NCI-H1436 treated with DMSO at 0.1 percent for 48 hours (cell line): ENCODE measurements at regions not wholly inside any gene's neighbourhood (a gene's known extent, or its start where the extent isn't known, plus 50 kb on each side); places are given as distances from the start of the nearest gene placed in this dataset.

Source experiments
- DNase-seq: peaks from one replicate; lab custom pipeline; 2025; lab: John Stamatoyannopoulos, UW

DNA sequence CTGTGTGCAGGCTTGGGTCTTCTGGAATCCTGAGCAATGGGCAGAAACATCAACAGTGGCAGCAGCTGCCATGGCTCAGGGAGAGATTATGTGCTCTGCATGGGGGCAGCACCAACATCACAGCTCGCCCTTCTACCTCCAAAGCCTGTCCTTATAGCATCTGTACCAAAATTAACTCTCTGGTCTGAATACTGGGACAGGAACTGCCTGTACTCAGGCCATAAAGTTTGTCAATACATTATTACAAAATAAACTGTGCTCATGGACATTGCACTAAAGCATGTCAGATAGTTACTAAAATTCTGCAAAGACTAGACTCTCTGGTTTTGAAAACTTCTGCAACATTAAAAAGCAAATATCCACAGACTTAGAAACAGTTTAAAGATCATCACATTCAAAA is 91.6 kb downstream of the ZC3H11B start:
- DNase-seq: no peak

DNA sequence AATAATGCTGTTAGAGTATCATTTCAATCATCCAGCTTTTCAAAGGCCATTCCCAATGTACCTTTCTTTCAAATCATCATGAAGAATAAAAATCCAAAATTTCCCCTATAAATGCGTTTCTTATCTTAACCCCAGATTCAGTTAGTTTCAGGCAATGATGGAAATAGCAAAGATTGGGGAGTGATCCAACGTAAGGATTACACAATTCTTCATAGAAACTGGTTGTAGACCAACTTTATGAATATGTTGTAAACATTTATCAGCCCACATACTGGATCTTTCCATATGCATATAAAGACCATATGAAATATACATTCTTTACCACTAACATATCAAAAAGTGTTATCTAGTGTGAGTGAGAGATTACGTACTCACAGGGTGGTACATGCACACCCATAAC is 92.7 kb downstream of the ZC3H11B start:
- no peak for DNase-seq

DNA sequence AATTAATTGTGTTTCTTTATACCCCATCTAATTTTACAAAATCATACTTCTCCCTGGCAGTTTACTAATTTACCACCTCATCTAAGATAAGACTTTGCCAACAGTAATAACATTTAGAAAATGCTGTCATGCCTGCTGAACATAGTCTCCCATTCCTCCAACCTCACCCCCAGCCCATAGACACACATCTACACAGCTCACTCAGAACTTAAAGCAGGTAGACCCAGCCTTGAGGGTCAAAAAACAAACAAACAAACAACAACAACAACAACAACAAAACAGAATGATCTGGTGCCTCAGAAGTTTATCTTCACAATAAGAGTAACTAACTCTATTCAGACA is 94.0 kb downstream of the ZC3H11B start:
- no peak for DNase-seq

DNA sequence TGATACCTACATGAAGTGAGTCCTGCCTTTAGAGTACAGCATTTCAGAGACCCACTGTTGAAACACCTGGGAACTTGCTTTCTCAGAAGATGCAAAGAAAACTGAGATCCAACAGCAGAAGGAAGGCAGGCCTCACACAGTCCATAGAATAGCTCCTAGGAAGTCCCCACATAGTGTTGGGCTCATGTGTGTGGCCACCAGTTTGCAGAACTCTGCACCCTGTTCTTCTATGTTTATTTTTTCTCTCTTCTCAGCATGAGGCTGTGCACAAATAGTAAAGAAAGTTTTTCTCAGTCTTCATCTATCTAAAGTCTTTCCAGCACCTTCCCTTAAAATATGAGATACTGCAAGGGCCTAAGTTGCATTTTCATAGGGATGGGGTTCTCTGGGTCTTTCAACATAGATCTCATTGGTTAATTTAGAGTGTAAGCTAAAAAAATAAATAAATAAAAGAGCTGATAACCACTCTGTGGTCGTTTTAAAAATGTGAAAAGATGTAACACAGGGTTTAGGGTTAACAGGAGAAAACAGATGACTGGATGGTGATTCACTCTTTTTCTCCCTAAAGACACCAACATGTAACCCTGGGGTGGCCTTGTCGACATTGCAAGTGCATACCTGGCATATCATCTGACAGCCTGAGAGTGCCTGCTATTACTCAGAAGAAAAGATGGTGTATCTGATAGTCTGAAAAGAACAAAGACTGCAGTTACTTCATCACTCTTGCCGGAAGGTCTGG is 94.6 kb downstream of the ZC3H11B start:
- no peak for DNase-seq

DNA sequence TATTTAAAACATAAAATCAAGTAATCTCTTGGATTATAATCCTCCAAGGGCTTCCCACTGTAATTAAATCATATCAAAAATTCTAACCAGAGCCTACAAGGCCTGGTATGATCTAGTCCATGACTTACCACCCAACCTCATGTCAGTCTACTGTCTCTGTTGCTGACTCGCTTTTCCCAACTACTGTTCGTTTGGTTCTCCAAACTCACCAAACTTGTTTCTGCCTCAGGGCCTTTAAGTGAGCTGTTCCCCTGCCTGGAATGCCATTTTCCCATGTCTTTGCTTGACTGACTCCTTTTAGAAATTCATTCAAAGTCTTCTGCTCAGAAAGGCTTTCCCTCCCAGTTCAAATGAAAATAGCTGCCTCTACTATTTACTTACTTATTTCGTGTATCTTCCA is 95.9 kb downstream of the ZC3H11B start:
- no peak for DNase-seq

DNA sequence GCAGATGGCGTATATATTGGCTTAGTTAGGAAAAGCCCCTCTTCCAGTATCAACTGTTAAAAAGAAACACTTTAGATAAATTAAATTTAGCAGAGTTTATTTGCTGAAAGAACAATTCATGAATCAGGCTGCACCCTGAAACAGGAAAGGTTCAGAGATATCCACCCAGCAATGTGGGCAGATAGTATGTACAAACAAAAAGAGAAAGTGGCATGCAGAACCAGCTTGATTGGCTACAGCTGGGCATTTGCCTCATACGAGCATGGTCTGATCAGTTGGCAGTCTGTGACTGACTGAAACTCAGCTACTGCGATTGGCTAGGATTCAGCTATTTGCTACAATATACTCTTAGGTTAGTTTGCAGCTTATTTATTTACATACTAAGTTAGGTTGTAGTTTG is 98.2 kb downstream of the ZC3H11B start:
- no peak for DNase-seq

DNA sequence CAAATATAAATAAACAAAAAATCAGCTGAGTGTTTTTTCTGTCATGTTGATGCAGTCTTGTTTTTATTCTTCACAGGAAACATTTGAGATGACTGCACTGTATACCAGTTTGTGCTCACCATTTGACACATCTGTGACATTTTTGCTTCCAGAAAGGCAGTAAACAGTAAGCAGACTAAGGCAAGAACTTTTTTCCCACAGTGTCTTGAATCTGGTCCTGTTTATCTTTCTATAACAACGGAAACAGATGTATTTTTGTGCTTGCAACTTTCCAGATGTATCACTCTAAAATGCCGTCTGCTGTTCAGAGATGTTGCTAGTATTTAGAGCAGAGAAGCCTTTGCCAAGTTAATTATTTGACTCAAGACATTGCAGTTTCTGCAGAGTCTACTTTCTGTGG is 105.5 kb downstream of the ZC3H11B start:
- no peak for DNase-seq

DNA sequence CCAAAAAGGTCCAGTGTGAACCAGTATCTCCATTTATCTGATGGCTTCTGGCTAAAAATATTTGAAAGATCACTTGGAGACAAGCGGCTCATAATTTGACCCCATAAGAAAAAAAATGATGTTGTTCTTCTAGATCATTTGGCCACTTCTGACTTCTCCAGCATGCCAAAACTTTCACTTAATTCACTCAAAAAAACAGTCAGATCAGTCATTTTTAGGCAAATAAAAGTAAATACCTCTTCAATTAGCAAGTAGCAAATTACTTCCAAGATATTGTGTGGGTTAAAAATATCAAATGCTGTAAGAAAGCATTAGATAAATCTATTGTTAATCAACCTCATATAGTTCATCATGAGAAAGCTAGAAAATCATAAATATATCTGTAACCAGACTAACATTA is 106.0 kb downstream of the ZC3H11B start:
- DNase-seq: no peak

DNA sequence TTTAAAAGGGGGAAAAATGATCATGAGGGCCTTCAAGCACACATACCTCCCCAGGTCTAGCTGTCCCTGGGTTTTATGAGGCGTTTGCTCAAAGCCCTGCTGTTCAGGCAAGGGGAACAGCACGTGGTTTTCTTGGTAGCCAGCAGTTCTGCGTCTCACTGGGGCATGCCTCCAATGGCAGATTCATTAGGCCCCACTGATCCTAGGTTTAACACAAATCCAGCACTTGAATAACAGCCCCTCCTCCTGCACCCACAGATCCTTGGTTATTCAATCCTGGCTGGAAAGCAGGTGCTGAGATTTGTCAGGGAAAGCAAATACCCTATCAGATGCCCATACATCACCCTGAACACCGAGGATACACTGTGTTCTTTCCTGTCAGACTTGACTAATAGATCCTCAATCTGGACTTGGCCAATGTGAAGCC is 106.4 kb downstream of the ZC3H11B start:
- no peak for DNase-seq

DNA sequence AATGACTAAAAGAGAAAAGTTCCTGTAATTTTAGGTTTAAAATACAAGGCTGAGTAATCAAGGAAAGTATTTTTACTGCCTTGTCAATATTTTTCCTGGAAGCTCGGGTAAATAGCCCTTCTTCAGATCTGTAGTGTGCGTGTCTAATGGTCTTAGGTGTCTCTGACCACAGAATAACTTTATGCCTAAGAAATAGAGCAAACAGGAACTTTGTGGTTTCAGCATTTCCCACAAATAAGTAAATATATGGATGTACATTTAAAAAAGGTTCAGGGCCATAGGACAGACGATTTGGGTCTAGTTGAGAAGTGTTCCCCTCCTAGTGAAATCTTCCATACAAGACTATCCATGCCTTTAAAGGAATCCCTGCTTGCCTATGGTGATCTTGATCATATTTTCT is 107.0 kb downstream of the ZC3H11B start:
- DNase-seq: no peak

DNA sequence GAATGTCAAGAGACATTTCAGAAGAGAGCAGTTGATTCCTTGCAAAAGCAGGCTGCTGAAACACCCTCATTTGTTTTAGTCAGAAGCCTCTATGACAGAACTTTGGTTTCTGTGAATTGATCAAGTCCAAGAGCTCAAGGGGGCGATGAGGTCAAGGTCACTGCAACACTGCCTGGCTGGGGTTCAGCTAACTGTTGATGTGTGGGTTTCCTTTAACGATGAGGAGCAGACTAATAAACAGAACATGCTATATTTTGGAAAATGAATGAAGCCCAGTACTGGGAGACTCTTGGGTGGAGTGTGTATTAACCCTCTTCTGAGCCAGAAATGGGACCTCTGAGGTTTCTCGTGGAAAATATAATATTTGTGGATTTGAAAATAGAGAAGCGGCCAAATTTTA is 109.3 kb downstream of the ZC3H11B start:
- no peak for DNase-seq

DNA sequence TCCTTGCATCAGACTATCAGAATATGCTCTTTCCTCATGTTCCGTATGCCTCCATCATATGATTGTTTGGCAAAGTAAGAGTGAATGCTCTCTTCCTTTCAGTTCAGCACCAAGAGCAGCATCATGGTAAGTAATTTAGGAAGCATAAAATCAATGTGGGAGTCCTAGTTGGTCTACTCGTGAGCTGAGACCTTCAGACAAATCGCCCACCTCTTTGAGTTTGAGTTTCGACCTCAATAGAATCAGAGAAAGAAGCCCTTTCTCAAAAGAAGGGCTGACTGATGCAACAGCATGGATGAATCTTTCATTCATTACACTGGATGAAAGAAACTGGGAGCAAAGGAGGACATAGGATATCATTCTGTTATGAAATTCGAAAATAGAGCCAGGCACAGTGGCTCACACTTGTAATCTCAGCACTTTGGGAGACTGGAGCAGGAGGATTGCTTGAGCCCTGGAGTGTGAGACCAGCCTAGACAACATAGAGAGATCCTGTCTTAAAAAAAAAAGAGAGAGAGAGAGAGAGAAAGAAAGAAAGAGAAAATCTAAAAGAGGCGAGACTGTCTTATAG is 112.5 kb downstream of the ZC3H11B start:
- no peak for DNase-seq

DNA sequence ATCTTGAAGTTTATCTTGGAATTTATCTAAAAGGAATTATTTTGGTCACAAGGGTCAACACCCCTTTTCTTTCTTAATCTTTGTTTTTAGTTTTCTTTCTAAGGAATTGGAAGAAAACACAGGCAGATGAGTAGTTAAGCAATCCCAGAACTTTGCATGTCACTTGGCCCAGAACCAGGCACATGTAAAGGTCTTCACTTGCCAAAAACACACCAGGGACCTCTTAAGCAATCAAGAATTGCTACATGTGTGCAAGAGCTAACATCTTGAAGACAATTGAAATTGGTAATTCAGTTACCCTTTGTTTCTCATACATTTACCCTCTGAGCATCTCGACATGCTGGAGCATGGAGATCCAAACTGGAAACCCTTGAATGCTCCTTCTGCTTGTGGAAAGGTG is 114.2 kb downstream of the ZC3H11B start:
- no peak for DNase-seq

DNA sequence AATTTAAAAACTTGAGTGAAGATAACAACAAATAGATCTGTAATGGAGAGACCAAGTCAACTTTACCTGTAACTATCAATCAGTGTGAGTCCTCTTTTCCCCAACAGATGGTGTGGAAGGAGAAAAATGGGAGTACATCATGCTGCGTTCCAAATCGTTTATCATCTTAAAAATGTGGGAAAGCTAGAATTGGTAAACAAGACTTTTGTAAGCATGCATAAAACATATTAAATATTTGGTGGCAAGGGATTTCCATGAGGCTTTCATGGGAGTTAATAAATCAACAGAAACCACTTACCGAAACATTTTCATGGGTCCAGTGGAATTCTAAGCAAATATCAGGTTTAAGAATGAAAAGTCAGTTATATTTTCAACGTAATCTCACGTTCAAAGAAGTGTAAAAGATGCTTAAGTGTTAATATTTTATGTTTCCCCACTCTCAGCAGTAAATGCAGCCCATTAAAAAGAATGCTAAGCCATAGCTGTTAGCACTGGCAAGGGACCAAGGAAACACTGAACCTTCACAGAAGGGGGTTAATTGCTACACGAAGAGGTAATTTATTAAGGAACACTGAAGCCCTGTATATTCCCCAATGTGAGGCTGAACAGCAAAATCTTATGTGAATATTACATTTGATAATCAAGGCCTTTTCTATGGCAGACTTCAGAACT is 117.0 kb downstream of the ZC3H11B start:
- DNase-seq: no peak

DNA sequence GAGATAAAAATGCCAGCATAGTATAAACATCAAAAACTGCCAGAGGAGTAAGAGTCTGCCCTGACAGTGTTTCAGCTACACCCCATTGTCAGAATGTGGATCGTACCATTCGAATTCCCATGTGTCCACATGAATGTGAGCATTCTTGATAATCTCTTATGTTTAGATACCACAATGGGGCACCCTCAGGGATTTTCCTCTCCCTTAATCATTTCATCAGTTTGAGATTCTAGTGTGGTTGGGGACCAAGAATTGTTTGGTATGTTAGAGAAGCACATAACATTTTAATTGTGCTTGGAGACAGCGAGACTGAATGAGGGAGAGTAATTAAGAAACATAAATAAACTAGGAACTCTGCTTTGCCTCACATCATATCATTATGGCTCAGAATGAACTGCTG is 120.2 kb downstream of the ZC3H11B start:
- no peak for DNase-seq

DNA sequence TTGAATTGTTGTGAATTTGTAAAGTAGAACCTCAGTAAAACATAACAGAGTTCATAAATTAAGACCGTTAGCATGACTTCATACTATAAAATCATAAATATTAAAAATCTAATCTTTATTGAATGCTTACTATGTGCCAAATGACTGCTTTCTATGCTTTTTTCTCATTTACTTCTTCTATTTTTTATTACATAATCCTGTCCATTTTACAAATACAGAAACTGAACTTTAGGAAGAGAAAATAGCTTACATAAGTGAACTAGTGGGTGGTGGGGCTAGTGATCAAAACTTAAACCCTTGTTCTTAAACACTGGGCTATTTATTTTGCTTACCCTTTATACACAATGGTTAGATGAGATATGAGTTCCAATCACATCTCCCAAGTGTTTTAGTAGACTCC is 122.3 kb downstream of the ZC3H11B start:
- no peak for DNase-seq

DNA sequence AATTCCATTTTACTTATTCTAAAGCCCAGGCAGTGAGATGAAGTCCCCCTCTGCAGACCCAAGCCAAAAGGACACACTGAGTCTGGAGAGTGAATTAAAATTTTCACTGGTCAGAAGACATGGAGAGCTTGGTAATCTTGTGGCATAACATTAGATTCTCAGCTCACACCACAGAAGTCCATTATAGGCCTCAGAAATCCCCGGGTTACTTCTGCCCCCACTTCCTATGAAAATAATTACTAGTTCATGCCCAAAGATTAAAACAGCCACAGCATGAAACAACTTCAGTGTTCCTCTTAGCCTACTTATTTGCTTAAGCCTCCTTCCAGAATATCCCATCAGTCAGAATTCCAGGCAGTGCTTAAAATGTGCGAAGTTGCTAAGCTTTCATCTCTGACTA is 123.3 kb downstream of the ZC3H11B start:
- no peak for DNase-seq

DNA sequence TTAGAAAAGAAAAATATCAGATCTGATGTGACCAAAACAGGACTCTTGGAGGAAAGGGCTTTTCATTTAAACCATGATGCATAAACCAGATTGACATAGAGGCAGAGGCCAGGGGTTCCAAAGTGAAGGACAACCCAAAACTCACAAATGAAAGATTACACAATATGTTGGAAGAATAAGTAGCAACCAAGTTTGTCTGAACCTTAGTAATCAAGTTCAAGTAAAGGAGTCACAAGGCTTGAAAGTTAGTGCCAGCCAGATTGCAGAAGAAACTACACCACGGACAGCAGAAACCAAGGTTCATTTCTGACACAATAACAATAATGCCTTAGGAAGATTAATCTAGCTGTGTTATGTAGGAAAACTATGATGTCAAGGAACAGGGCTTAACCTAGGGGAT is 124.6 kb downstream of the ZC3H11B start:
- no peak for DNase-seq

DNA sequence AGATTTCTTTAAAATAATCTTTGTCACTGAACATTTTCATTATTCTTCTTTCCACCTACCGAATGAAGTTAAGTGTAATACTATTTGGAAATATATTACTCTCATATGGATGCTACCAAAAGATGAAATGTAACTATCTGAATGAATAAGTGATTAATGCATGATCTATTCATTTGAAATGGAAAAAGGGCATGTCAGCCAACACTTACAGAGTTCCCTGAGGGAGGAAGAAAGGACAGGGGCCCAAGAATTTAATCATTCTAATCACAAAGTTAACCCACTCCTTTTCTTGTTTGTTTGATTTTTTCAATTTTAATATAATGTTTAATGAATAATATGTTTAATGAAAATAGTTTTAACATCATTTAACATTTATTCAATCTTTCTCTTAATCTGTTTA is 129.4 kb downstream of the ZC3H11B start:
- no peak for DNase-seq

DNA sequence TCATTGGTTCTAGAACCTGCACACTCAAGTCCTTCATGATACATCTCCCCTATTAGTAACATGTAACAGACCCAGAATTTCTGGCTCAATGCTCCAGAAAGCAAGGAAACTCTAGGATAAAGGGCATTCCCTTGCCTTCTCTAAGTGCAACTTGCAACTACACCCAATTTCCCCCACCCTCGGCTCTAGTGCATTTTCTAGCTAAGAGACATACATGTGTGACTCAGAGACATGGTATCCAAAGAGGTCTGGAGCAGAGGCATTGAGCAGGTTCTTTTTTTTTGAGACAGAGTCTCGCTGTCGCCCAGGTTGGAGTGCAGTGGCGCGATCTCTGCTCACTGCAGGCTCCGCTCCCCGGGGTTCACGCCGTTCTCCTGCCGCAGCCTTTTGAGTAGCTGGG is 132.9 kb downstream of the ZC3H11B start:
- DNase-seq: no peak

DNA sequence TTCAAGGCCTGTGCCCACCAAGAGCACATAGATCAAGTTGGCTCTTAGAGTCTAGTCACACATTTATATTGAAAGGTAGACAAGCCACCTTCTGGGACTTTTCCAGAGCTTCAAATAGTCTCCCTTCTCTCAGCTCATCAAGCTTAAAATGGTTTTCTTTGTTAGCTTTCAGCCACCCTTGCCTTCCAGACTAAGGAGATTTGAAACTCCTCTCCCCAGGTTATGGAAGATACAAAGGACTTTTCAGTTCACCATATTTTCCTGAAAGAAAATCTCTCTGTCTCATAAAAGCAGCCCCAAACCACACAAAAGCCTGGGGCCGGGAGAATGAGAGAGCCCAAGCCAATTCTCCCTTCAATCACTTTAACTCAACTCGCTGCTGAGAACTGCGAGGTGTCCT is 134.1 kb downstream of the ZC3H11B start:
- no peak for DNase-seq

DNA sequence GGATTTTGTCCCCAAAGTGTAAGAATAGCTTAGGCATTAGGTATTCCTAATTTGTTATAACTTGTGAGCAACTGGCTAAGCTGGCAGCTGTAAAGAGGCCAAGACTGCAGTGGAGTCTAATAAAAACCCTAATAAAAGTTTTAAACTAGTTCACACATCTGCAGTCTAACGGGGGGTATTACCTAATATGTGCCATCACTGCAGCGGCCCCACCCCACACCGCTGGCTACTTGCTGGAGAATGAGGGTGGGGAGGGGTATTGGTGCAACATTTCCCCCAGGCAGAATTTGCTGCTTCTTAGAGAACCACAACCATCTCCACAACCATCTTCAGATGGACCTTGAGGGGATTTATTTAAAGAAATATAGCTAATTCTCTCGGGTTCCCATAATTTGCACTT is 135.0 kb downstream of the ZC3H11B start:
- DNase-seq: no peak

DNA sequence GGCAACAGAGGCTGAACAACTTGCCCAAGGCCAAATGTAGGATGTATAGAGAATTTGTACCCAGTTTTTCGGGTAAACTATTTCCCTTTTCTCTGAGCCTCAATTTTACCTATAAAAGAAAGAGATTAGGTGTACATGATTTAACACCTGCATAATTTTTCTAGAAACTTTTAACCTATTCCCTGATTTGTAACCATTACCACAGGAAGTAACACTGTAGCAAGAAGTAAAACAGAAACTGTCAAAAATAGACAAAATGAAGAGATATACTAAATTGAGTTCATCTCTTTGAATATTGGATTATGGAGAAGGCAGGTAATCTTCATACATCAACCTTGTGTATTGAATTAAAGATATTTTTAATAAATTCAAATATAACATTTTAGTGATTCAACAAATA is 136.2 kb downstream of the ZC3H11B start:
- no peak for DNase-seq

DNA sequence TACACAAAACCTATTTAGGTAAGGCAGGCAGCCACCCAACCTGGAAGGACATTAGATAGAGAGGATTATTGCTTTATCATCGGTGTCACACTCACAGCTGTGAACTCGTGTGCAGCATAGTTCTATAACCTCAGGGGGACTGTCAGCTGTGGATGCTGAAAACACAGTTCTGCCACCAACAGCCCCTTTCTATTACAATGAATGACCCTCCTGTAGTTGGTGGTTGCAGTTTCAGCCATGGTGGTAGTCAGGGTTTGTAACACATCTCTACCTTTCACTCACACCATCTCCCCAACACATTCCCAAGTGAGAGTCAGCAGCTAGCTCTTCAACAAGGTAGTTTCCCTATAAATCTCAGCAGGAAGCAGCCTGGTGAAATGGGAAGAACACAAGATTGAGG is 136.8 kb downstream of the ZC3H11B start:
- DNase-seq: no peak
